DMS114 treated with DMSO at 0.1 percent for 48 hours (cell line): ENCODE measurements at regions not wholly inside any gene's neighbourhood (a gene's known extent, or its start where the extent isn't known, plus 50 kb on each side); places are given as distances from the start of the nearest gene placed in this dataset.
"Not testable (repeated sequence)": the region's sequence is repeated elsewhere in the genome, so short reads cannot be mapped to it uniquely, and the experiment has no call there.

Experiments used
- DNase-seq: peaks from one replicate; lab custom pipeline; 2025; ENCODE audit not compliant: unreplicated experiment; lab: John Stamatoyannopoulos, UW

GRCh38 chr9:29437526-29437925 is 1864.2 kb upstream of the C9orf72 start:
- DNase-seq = no peak

DNA sequence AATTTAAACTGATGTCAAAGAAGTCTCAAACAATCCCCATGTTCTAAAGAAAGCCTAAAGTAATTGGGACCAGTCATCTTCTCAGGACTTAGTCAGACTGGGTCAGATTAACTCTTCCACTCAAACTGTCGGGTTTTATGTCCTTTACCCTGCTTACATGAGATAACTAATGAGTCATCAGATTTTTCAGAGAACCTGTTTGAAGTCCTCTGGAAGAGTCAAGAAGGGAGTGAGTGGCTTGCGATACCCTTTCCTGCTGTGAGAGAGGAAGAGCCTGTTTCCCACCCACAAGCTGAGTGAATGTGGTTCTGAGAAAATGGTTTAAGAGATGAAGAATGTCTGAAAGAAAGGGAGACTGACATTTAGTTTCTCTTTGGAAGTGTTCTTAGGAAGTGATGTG is 1866.7 kb upstream of the C9orf72 start:
- no peak for DNase-seq

- DNase-seq = no peak
Observed at GRCh38 chr9:29440449-29440848, 1867.2 kb upstream of the C9orf72 start.

GRCh38 chr9:29445751-29446150 is 1872.5 kb upstream of the C9orf72 start:
- no peak for DNase-seq

DNA sequence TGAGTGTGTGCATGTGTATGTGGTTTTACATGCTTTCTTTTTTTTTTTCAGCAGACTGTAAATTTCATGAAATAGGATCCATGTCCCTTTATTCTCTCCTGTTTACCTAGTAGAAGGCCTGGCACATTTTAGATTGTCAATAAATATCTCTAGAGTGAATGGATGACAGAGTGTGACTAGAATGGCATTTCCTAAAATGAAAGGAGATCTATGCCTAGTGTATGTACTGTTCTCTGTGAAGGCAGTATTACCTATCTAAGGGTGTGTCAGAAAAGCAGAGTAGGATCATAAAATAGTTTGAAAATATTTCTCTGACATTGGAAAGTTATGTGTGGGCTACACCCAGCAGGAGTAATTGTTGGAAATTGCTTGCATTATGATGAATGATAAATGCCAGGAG is 1876.0 kb upstream of the C9orf72 start:
- no peak for DNase-seq

GRCh38 chr9:29450343-29450875 is 1877.1 kb upstream of the C9orf72 start:
- not testable (repeated sequence) for DNase-seq

DNA sequence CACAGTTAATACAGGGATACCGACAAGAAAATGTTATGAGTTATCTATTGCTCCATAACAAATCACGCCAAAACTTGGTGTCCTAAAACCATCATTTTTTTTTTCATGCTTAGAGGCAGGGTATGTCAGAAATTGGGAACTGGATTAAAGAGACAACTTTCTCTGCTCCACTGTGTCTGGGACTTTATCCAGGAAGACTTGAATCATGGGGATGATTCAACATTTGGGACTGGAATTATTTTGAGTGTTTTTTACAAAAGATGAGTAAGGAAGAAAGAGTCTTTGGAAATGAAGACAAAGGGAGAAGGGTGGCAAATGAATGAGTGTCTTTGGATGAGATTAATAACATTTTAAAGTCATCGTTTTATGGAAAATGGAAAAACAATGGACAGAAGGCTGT is 1883.7 kb upstream of the C9orf72 start:
- no peak for DNase-seq

GRCh38 chr9:29475471-29475870 is 1902.2 kb upstream of the C9orf72 start:
- no peak for DNase-seq

DNA sequence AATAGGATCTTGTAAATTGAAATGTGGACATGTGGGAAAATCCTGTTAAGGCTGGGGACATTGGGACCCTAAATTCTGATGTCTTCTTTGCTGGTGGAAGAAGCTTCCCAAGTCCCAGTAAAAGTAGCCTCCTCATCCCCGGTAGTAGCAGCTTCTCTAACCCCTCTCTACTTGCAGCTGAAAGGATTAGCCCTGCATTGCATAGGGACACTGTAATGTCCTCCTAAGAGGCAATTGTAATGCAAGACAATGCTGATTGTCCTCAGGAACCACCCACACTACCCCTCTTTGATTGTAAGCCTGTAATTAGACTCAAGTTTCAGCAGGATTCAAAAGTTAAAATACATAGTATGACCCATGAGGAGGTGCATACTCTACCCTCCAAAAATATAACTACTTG is 1938.4 kb upstream of the C9orf72 start:
- DNase-seq = no peak

DNA sequence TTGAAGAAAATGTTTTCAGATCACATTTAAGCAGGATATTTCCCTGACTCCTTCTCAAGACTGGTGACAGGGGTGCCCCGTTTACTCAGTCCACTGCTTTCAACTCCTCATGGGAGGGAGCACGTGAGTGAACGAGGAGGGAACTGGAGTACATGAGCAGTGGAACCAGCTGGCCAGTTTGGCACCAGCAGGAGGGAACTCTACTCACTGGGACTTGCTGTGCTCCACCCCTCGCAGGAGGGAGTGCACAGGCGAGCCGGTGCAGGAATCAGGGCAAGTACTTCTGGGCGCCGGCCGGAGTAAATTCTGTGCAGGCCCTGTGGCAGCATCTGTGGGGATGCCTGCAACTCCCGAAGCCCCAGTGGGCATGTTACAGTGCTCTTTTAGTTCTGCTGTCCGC is 1941.1 kb upstream of the C9orf72 start:
- no peak for DNase-seq

DNA sequence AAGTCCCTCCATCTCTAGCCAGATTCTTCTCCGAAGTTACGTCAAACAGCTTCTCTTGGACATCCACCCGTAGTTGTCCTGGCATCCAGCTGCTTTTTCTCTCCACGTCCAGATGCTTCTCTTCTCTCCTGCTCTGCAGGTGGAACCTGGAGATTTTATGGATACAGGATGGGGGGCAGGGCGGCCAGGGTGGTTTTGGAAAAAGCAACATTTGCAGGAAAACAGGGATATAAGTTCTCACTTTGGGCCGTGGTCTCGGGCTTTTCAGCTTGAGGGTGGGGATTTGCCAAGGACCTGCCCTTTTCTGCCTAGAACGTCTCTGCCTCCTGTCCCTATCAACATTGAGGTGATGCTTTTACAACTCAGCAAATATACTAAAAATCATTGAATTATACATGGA is 1941.6 kb upstream of the C9orf72 start:
- no peak for DNase-seq

GRCh38 chr9:29548436-29548835 is 1975.2 kb upstream of the C9orf72 start:
- no peak for DNase-seq

DNA sequence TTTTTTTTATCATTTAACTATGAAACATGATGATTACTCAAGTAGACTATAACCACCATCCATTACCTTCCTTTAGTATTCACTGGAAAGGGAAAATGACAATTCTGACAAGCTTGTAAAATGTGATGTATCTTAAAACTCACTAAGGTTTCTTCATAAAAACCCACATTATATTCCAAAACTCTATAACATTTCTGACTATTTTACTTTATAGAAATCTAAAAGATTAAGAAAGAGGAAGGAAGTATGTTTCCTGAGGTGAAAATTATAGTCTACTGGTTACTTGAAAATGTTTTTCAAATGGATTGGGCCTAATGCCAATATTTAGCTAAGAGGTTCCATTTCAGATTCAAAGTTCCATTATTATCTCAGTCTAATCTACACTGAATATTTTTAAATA is 1982.2 kb upstream of the C9orf72 start:
- no peak for DNase-seq

DNA sequence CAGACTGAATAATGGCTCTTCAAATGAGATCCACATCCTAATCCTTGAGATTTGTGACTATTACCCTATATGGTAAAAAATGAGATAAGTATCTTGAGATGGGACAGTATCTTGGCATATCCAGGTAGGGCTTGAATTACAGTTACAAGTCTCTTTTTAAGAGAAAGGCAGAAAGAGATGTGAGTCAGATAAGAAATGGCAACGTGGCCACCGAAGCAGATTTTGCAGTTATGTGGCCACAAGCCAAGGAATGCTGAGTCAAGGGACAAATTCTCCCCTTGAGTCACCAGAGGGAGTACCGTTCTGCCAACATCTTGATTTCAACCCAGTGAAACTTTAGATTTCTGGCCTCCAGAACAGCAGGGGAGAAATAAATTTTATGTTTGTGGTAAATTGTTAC is 1983.0 kb upstream of the C9orf72 start:
- DNase-seq = no peak

DNA sequence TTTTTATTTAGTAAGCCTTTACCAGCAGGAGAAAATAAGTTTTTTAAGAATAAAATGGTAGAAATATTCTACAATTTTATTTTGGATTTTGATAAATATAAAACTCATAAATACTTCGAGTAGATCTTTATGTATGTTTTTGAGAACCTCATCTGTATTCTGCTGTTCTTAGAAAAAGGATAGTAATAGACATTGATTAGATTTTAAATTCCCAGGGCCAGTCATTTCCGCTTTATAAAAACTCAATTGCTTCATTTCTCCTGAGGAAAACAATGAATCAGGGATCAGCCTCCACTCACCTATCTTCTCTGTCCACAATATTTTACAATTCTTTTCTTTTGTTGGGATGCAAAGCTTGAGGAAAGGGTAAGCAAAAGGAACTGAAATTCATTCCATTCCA is 1983.5 kb upstream of the C9orf72 start:
- no peak for DNase-seq

DNA sequence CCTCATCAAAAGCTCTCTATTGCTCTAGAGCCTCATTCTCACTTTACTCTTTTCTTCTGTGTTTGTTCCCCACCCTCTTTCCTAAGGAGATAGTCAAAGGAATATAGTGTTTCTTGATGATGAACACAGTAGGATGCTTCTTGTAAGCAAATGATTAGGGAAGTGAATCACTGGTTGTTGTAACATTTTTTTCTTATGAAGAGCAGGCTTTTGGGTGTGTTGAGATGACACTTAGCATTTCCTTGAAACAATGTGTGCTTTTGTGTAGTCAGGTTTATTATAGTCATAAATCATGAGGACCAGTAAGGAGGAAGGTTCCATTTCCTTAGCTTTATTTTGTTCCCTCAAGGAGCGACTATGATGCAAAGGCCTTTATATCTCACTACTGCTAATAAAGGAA is 1991.3 kb upstream of the C9orf72 start:
- no peak for DNase-seq

GRCh38 chr9:29575219-29575618 is 2001.9 kb upstream of the C9orf72 start:
- DNase-seq = no peak

DNA sequence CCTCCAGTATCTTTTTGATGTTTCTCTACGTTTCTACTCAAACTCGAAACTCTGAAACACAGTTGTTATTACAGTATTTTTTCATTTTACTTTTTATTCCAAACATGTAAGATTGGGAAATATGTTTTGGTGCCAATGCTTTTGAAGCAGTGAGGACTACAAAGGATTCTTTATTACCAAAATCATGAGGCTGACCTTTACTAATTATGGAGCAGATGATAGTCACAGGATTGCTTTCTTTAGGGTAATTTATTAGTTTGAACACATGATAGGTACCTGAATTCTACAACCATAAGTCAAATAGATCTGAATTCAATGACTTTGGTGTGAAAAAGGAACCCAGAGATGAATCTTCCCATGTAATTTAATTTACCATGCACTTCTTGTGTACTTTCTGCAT is 2015.1 kb upstream of the C9orf72 start:
- DNase-seq = no peak

- no peak for DNase-seq
Observed at GRCh38 chr9:29609282-29609681, 2036.0 kb upstream of the C9orf72 start.

DNA sequence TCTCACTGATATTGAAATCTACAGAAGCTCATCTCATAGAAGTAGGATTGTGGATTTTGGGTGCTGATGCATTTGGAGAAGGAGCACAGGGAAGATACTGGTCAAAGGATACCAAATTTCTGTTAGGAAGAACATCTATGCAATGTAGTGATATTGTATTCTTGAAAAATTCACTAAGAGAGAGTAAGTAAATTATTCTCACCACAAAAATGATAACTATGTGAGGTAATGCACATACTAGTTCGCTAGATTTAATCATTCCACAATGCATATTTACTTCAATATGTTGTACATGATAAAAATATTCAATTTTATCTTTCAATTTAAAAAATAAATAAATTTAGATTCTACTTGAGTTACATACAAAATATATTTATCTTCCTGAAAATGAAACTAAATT is 2040.5 kb upstream of the C9orf72 start:
- no peak for DNase-seq

- DNase-seq = no peak
Observed at GRCh38 chr9:29616844-29617243, 2043.6 kb upstream of the C9orf72 start.

- DNase-seq = no peak
Observed at GRCh38 chr9:29625292-29625731, 2052.0 kb upstream of the C9orf72 start.

DNA sequence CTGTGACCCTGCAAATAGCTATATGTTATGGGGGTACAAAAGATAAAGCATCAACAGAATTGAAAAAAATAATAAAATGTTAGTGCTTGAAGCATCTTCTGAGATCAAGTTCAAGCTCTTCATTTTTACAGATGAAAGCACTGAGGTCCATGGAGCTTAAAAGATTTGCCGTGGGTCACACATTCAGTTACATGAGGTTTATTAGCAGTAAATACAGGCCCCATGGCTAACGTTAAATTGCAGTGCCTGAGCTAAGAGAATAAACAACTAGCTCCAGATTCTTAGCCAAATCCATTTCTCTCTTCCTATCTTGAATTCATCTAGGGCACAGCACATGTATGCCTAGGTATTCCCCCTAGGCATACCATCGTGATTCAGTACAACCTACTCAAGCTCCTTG is 2052.7 kb upstream of the C9orf72 start:
- no peak for DNase-seq

DNA sequence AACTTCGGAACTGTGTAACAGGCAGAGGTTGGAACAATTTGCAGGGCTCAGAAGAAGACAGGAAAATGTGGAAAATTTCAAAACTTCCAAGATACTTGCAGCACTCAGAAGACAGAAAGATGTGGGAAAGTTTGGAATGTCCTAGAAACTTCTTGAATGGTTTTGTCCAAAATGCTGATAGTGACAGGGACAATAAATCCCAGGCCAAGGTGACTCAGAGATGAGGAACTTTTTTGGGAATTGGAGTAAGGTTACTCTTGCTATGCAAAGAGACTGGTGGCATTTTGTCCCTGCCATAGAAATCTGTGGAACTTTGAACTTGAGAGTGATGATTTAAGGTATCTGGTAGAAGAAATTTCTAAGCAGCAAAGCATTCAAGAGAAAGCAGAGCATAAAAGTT is 2055.6 kb upstream of the C9orf72 start:
- DNase-seq = not testable (repeated sequence)
